Liver (tissue), 8 donors: ENCODE measurements at regions not wholly inside any gene's neighbourhood (a gene's known extent, or its start where the extent isn't known, plus 50 kb on each side); places are given as distances from the start of the nearest gene placed in this dataset.

Source experiments
- DNase-seq: peaks from one replicate; pipeline ENCODE4 v3.0.0-alpha.2; 2017; ENCODE audit warnings: low spot score
- H3K27ac ChIP-seq, 2 donors: one replicate each; pipeline ENCODE4 v1.7.0; 2013; ENCODE audit warnings: inconsistent platforms in 2 of 2, low read length in 2 of 2, control low read depth in 1 of 2, low read depth in 1 of 2, mild to moderate bottlenecking in 1 of 2
- H3K27me3 ChIP-seq, 4 donors: one replicate each; pipeline versions ENCODE4 v1.6.1 to v1.7.0; 2013; ENCODE audit warnings: low read length in 3 of 4, inconsistent platforms in 1 of 4, mild to moderate bottlenecking in 1 of 4, moderate library complexity in 1 of 4; ENCODE audit not compliant: control insufficient read depth in 4 of 4, insufficient read depth in 4 of 4
- H3K36me3 ChIP-seq, 4 donors: one replicate each; pipeline versions ENCODE4 v1.6.1 to v1.7.0; 2013; ENCODE audit warnings: low read length in 3 of 4, mild to moderate bottlenecking in 3 of 4, low read depth in 1 of 4, moderate library complexity in 1 of 4; ENCODE audit not compliant: control insufficient read depth in 4 of 4, insufficient read depth in 3 of 4
- H3K4me1 ChIP-seq, 4 donors: one replicate each; pipeline versions ENCODE4 v1.6.1 to v1.7.0; 2013; ENCODE audit warnings: low read length in 3 of 4, mild to moderate bottlenecking in 3 of 4, moderate library complexity in 1 of 4; ENCODE audit not compliant: control insufficient read depth in 4 of 4, insufficient read depth in 4 of 4
- H3K4me3 ChIP-seq, 3 donors: one replicate each; pipeline versions ENCODE4 v1.6.1 to v1.7.0; 2013; ENCODE audit warnings: low read length in 3 of 3, control low read depth in 1 of 3, low read depth in 1 of 3, mild to moderate bottlenecking in 1 of 3
- H3K9ac ChIP-seq, 2 donors: one replicate each; pipeline ENCODE4 v1.7.0; 2013; ENCODE audit warnings: low read length in 2 of 2, mild to moderate bottlenecking in 2 of 2, moderate library complexity in 2 of 2, control low read depth in 1 of 2, low read depth in 1 of 2
- H3K9me3 ChIP-seq, 4 donors: one replicate each; pipeline versions ENCODE4 v1.6.1 to v1.7.0; 2013; ENCODE audit warnings: low read length in 3 of 4; ENCODE audit not compliant: control insufficient read depth in 4 of 4
- ATF3 ChIP-seq: IDR thresholded peaks from 2 replicates; pipeline ENCODE4 v1.6.1; 2016; ENCODE audit warnings: antibody characterized with exemption
- EGR1 ChIP-seq, 2 donors: IDR thresholded peaks; 2 replicates each; pipeline ENCODE4 v1.6.1; 2016 to 2018; ENCODE audit warnings: antibody characterized with exemption in 2 of 2, low read depth in 2 of 2
- FOXA1 ChIP-seq: IDR thresholded peaks from 2 replicates; pipeline ENCODE4 v1.6.1; 2016; ENCODE audit warnings: antibody characterized with exemption
- FOXA2 ChIP-seq: IDR thresholded peaks from 2 replicates; pipeline ENCODE4 v1.6.1; 2016; ENCODE audit warnings: antibody characterized with exemption
- GABPA ChIP-seq, 2 donors: IDR thresholded peaks in 1 of 2; conservative IDR thresholded peaks in 1 of 2; 2 replicates each; pipeline ENCODE4 v1.6.1; 2016; ENCODE audit warnings: antibody characterized with exemption in 2 of 2, mild to moderate bottlenecking in 1 of 2, moderate library complexity in 1 of 2
- HNF4A ChIP-seq, 2 donors: conservative IDR thresholded peaks; 2 replicates each; pipeline ENCODE4 v1.6.1; 2016; ENCODE audit warnings: antibody characterized with exemption in 2 of 2, mild to moderate bottlenecking in 2 of 2
- HNF4G ChIP-seq: IDR thresholded peaks from 2 replicates; pipeline ENCODE4 v1.6.1; 2016; ENCODE audit warnings: antibody characterized with exemption
- JUND ChIP-seq, 2 donors: IDR thresholded peaks; 2 replicates each; pipeline ENCODE4 v1.6.1; 2016; ENCODE audit warnings: antibody characterized with exemption in 2 of 2
- NR2F2 ChIP-seq: IDR thresholded peaks from 2 replicates; pipeline ENCODE4 v1.6.1; 2016; ENCODE audit warnings: antibody characterized with exemption
- RAD21 ChIP-seq, 2 donors: IDR thresholded peaks; 2 replicates each; pipeline ENCODE4 v1.6.1; 2016; ENCODE audit warnings: antibody characterized with exemption in 2 of 2, mild to moderate bottlenecking in 2 of 2
- RXRA ChIP-seq, 2 donors: IDR thresholded peaks; 2 replicates each; pipeline ENCODE4 v1.6.1; 2017 to 2018; ENCODE audit warnings: antibody characterized with exemption in 2 of 2, mild to moderate bottlenecking in 1 of 2
- SP1 ChIP-seq: IDR thresholded peaks from 2 replicates; pipeline ENCODE4 v1.6.1; 2018; ENCODE audit warnings: antibody characterized with exemption, mild to moderate bottlenecking
- TAF1 ChIP-seq: conservative IDR thresholded peaks from 2 replicates; pipeline ENCODE4 v1.6.1; 2016; ENCODE audit warnings: antibody characterized with exemption, mild to moderate bottlenecking
- YY1 ChIP-seq: IDR thresholded peaks from 2 replicates; pipeline ENCODE4 v1.6.1; 2016; ENCODE audit warnings: antibody characterized with exemption, mild to moderate bottlenecking
- ZBTB33 ChIP-seq: IDR thresholded peaks from 2 replicates; pipeline ENCODE4 v1.6.1; 2016; ENCODE audit warnings: antibody characterized with exemption
- WGBS: extraction: QIAGEN DNeasy Blood & Tissue Kit; methylation state at CpG from one replicate; pipeline ENCODE4 v1.1.7; 2013; 5-methylcytosine and 5-hydroxymethylcytosine counted together
- TF ChIP-seq, protein P1 (sequence below): IDR thresholded peaks from 2 replicates; pipeline ENCODE4 v1.6.1; 2016; ENCODE audit warnings: antibody characterized with exemption, mild to moderate bottlenecking
- TF ChIP-seq, protein P2 (sequence below): IDR thresholded peaks from 2 replicates; pipeline ENCODE4 v1.6.1; 2016; ENCODE audit warnings: antibody characterized with exemption
- TF ChIP-seq, protein P3 (sequence below): fragments of 150-350 bp; IDR thresholded peaks from 2 replicates; pipeline ENCODE4 v1.5.1; 2017; ENCODE audit warnings: improper control_type of control experiment, low read depth, low read length; ENCODE audit not compliant: missing input control
- donor health status: healthy.
- donor health status: healthy.
- donor health status: healthy.
- donor health status: healthy.
- donor health status: healthy.

DNA sequence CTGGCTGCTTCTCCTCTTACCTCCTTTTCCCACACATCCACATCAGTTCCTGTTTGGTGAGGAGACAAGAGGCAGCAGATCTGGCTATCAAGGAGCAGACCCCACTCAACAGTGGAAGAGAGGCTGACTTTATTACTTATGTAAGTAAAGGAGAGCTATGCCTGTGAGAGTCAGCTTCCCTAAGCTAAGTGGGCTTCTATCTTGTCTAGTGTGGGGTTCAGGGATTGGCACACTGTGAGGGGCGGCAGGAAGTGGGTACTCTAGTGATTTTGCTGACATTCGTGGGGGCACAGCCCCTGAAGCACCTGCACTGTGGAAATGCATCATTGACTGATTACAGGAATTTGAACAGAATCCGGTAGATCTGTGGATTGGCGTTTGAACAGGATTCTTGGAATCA is 163.5 kb upstream of the IRX1 start (continued):
- TF ChIP-seq, protein P1, sequence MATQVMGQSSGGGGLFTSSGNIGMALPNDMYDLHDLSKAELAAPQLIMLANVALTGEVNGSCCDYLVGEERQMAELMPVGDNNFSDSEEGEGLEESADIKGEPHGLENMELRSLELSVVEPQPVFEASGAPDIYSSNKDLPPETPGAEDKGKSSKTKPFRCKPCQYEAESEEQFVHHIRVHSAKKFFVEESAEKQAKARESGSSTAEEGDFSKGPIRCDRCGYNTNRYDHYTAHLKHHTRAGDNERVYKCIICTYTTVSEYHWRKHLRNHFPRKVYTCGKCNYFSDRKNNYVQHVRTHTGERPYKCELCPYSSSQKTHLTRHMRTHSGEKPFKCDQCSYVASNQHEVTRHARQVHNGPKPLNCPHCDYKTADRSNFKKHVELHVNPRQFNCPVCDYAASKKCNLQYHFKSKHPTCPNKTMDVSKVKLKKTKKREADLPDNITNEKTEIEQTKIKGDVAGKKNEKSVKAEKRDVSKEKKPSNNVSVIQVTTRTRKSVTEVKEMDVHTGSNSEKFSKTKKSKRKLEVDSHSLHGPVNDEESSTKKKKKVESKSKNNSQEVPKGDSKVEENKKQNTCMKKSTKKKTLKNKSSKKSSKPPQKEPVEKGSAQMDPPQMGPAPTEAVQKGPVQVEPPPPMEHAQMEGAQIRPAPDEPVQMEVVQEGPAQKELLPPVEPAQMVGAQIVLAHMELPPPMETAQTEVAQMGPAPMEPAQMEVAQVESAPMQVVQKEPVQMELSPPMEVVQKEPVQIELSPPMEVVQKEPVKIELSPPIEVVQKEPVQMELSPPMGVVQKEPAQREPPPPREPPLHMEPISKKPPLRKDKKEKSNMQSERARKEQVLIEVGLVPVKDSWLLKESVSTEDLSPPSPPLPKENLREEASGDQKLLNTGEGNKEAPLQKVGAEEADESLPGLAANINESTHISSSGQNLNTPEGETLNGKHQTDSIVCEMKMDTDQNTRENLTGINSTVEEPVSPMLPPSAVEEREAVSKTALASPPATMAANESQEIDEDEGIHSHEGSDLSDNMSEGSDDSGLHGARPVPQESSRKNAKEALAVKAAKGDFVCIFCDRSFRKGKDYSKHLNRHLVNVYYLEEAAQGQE: no peak
- TF ChIP-seq RXRA (IDR thresholded peaks at IDR 0.05) (no peak), HNF4A (conservative IDR thresholded peaks at IDR 0.05) (no peak), GABPA (IDR thresholded peaks at IDR 0.05 in 1 of 2, conservative IDR thresholded peaks at IDR 0.05 in 1 of 2) (no peak), ATF3 (no peak)

- no peaks in the 10 kb centered on the region for H3K36me3 ChIP-seq
- H3K27ac ChIP-seq: no peak overlapping the region
- WGBS: 52% methylated on average over 5 of the region's 5 CpGs
- H3K9ac ChIP-seq: no peak overlapping the region
- no peaks in the 10 kb centered on the region for H3K9me3 ChIP-seq
- no peaks in the 10 kb centered on the region for H3K4me1 ChIP-seq
- TF ChIP-seq SP1: no peak
- no peak for TF ChIP-seq FOXA2
- TF ChIP-seq ATF3: no peak
- TF ChIP-seq TAF1: no peak
- no peak for TF ChIP-seq EGR1 (IDR thresholded peaks at IDR 0.05; ENCODE audit: low read depth in 2 of 2)
- no peak for TF ChIP-seq YY1
- TF ChIP-seq RAD21 (IDR thresholded peaks at IDR 0.05): no peak
- TF ChIP-seq RXRA (IDR thresholded peaks at IDR 0.05): no peak
- TF ChIP-seq GABPA (IDR thresholded peaks at IDR 0.05 in 1 of 2, conservative IDR thresholded peaks at IDR 0.05 in 1 of 2): no peak
- no peak for TF ChIP-seq FOXA1
- no peak for TF ChIP-seq NR2F2
- TF ChIP-seq HNF4A (conservative IDR thresholded peaks at IDR 0.05): no peak
- no peak for TF ChIP-seq HNF4G
- TF ChIP-seq, protein P2, sequence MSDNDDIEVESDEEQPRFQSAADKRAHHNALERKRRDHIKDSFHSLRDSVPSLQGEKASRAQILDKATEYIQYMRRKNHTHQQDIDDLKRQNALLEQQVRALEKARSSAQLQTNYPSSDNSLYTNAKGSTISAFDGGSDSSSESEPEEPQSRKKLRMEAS: no peak
- TF ChIP-seq, protein P1: no peak
- TF ChIP-seq, protein P3, sequence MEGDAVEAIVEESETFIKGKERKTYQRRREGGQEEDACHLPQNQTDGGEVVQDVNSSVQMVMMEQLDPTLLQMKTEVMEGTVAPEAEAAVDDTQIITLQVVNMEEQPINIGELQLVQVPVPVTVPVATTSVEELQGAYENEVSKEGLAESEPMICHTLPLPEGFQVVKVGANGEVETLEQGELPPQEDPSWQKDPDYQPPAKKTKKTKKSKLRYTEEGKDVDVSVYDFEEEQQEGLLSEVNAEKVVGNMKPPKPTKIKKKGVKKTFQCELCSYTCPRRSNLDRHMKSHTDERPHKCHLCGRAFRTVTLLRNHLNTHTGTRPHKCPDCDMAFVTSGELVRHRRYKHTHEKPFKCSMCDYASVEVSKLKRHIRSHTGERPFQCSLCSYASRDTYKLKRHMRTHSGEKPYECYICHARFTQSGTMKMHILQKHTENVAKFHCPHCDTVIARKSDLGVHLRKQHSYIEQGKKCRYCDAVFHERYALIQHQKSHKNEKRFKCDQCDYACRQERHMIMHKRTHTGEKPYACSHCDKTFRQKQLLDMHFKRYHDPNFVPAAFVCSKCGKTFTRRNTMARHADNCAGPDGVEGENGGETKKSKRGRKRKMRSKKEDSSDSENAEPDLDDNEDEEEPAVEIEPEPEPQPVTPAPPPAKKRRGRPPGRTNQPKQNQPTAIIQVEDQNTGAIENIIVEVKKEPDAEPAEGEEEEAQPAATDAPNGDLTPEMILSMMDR: no peak
- TF ChIP-seq ZBTB33: no peak
- TF ChIP-seq JUND (IDR thresholded peaks at IDR 0.05): no peak
- DNase-seq: no peak
- H3K4me3 ChIP-seq: no peak overlapping the region
- no peaks in the 10 kb centered on the region for H3K27me3 ChIP-seq
Measured at GRCh38 chr5:3430691-3431090, 164.9 kb upstream of the IRX1 start.
